Mucosa of descending colon (tissue), 3 donors: ENCODE measurements at regions not wholly inside any gene's neighbourhood (a gene's known extent, or its start where the extent isn't known, plus 50 kb on each side); places are given as distances from the start of the nearest gene placed in this dataset.

Source experiments
- ATAC-seq: fragments of 200-7000 bp; cut with Tn5 transposase; one replicate; pipeline ENCODE4 v1.9.1; 2020; ENCODE audit warnings: mild to moderate bottlenecking, moderate library complexity
- DNase-seq, 3 donors: peaks; one replicate each; pipeline ENCODE4 v3.0.0-alpha.2; 2020
- H3K36me3 ChIP-seq: fragments of 200-600 bp; one replicate; pipeline ENCODE4 v1.8.0; 2021; ENCODE audit warnings: low read depth, mild to moderate bottlenecking
- H3K4me1 ChIP-seq: fragments of 200-600 bp; one replicate; pipeline ENCODE4 v1.8.0; 2021; ENCODE audit warnings: low read depth, mild to moderate bottlenecking
- H3K4me3 ChIP-seq: fragments of 200-600 bp; one replicate; pipeline ENCODE4 v1.8.0; 2021; ENCODE audit warnings: mild to moderate bottlenecking
- H3K9me3 ChIP-seq: fragments of 200-600 bp; one replicate; pipeline ENCODE4 v1.8.0; 2021; ENCODE audit warnings: mild to moderate bottlenecking
- intact Hi-C, 2 donors: fragments of 100-400 bp; cut with DNase I in 1 of 2; cut with micrococcal nuclease in 1 of 2; formaldehyde crosslinking; loops; one replicate each; pipeline versions ENCODE4 v1.11.0 to v1.11.1; 2022; cut with DNase I, micrococcal nuclease
- TF ChIP-seq, protein P1 (sequence below): fragments of 200-600 bp; IDR thresholded peaks from one replicate; pipeline ENCODE4 v1.8.0; 2022; ENCODE audit warnings: antibody characterized with exemption, mild to moderate bottlenecking
- donor health status: DM: no; HTN: no; CAD: no; lungs with moderate emphysema.
- donor health status: DM: no; HTN: no; CAD: no.
- donor health status: DM: no; HTN: yes; CAD: no.

DNA sequence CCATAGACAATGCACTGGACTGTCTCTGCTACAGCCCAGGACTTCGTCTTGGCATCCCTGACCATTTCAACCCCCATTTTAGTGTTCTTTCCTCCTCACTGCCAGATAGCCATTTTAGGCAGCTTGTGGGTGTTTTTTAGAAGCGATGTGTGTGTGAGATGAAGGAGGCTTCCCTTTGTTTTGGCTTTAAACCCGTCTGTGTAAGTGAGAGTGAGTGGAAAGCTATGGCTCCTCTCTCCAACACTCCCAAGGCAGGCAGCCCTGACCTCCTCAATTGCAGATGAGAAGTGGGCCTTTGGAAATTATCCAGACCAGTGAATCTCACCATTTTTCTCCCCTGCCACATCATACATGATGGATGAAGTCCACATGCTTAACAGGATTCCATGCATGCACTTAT lies 70.3 kb upstream of the PGBD5 start:
- ATAC-seq = no peak
- no peak overlapping the region for H3K4me3 ChIP-seq
- TF ChIP-seq, protein P1, sequence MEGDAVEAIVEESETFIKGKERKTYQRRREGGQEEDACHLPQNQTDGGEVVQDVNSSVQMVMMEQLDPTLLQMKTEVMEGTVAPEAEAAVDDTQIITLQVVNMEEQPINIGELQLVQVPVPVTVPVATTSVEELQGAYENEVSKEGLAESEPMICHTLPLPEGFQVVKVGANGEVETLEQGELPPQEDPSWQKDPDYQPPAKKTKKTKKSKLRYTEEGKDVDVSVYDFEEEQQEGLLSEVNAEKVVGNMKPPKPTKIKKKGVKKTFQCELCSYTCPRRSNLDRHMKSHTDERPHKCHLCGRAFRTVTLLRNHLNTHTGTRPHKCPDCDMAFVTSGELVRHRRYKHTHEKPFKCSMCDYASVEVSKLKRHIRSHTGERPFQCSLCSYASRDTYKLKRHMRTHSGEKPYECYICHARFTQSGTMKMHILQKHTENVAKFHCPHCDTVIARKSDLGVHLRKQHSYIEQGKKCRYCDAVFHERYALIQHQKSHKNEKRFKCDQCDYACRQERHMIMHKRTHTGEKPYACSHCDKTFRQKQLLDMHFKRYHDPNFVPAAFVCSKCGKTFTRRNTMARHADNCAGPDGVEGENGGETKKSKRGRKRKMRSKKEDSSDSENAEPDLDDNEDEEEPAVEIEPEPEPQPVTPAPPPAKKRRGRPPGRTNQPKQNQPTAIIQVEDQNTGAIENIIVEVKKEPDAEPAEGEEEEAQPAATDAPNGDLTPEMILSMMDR = no peak

DNA sequence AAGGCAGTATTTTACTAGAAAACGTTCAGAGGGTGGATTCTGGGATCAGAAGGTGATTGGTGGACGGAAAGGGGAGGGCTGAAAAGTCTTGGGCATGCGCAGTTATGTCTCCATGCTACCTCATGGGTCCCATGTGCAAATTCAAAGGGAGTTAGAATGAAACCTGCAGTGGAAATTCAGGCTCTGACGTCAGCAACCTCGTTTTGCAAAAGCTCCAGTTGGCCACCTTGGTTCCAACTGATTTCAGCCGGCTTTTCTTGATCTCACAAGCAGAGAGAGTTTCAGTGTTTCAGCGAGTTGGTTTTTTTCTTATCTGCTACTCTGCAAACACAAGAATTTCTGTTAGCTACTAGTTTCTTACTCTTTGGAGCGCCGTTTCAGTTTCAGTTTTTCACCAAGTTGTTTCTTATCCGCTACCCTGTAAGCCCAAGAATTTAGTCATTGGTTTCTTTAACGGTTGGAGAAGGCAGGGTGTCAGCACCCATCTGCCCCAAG lies 69.8 kb upstream of the PGBD5 start:
- Histone ChIP-seq H3K9me3 (no peaks in the 10 kb centered on the region), H3K4me1 (no peaks in the 10 kb centered on the region), H3K36me3 (no peaks in the 10 kb centered on the region), H3K4me3 (no peak overlapping the region)
- ATAC-seq = no peak
- DNase-seq = no peak
- TF ChIP-seq, protein P1 = no peak
- intact Hi-C loops = no loop called here

More for the DNA sequence above, 70.3 kb upstream of the PGBD5 start:
- Histone ChIP-seq H3K9me3 (no peaks in the 10 kb centered on the region), H3K36me3 (no peaks in the 10 kb centered on the region), H3K4me1 (no peaks in the 10 kb centered on the region)
- intact Hi-C loops = no loop called here
- DNase-seq = no peak

DNA sequence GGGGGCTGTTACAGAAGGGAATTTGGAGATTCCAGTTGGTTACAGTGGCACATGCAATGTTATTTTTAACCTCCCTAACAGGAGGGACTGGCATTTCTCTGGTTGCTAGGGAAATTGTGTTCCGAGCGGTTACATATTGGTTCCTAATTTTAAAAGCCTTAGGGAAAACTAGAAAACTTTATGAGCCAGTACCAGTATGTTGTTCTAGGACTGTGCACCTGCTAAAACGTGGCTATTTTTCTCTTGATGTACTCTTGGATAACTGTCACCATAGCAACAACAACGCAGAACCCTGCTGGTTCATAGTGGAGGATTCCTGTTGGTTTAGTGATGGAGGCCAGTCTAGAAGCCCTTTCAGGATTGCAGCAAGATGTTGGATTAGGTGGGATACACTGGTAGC lies 68.9 kb upstream of the PGBD5 start:
- intact Hi-C loops = no loop called here
- no peaks in the 10 kb centered on the region for H3K9me3 ChIP-seq
- H3K4me3 ChIP-seq = no peak overlapping the region
- no peaks in the 10 kb centered on the region for H3K4me1 ChIP-seq
- ATAC-seq = no peak
- no peaks in the 10 kb centered on the region for H3K36me3 ChIP-seq
- no peak for DNase-seq
- TF ChIP-seq, protein P1 = no peak

DNA sequence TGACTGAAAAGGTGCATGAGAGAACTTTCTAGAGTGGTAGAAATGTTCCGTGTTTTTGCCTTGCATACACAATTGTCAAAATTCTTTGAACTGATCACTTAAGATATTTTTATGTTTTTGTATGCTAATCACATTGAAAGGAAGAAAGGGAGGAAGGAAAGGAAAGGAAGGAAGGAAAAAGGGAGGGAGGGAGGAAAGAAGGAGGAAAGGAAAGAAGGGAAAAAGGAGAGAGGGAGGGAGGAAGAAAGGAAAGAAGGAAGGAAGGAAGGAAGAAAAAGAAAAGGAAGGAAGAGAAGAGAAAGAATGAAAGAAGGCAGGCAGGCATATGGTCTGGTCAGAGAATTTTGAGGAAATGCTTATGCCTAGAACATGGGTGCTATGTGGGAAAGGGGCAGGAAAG lies 68.4 kb upstream of the PGBD5 start:
- ATAC-seq (no peak), DNase-seq (no peak)
- TF ChIP-seq, protein P1 = no peak
- Histone ChIP-seq H3K4me3 (no peak overlapping the region), H3K36me3 (no peaks in the 10 kb centered on the region), H3K9me3 (no peaks in the 10 kb centered on the region), H3K4me1 (no peaks in the 10 kb centered on the region)
- intact Hi-C loops = no loop called here

DNA sequence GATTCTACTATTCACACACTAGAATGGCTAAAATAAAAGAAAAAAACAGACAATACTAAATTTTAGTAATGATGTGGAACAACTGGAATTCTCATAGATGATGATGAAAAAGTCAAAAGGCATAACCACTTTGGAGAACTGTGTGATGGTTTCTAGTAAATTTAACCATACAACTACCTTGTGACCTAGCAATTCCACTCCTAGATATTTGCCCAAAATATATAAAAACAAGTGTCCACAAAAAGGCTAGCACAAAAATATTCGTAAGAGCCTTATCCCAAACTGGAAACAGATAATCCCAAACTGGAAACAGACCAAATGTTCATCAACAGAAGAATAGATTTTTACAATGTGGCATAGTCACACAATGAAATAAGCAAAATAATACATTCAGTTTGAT lies 67.9 kb upstream of the PGBD5 start:
- Histone ChIP-seq H3K9me3 (no peaks in the 10 kb centered on the region), H3K4me1 (no peaks in the 10 kb centered on the region), H3K36me3 (no peaks in the 10 kb centered on the region), H3K4me3 (no peak overlapping the region)
- ATAC-seq (no peak), DNase-seq (no peak)
- TF ChIP-seq, protein P1 = no peak
- intact Hi-C loops = no loop called here

DNA sequence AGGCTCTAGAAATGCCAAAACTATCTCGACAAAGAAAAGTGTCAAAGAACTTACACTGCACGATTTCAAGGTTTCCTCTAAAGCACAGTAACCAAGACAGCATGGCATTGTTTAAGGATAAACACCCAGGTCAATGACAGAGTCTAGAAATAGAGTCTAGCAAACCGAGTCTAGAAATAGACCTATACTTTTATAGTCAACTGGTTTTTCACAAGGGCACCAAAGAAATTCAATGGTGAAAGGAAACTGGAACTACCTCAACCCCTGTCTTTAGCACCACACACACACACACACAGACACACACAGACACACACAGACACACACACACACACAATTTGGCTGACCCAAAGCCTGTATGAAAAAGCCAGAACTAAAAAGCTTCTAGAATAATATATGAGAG lies 67.1 kb upstream of the PGBD5 start:
- no peak for ATAC-seq
- no peak for DNase-seq
- intact Hi-C loops = no loop called here
- no peaks in the 10 kb centered on the region for H3K36me3 ChIP-seq
- H3K4me1 ChIP-seq = no peaks in the 10 kb centered on the region
- TF ChIP-seq, protein P1 = no peak
- no peaks in the 10 kb centered on the region for H3K9me3 ChIP-seq
- no peak overlapping the region for H3K4me3 ChIP-seq
